Ovary (tissue), 7 donors: ENCODE measurements at regions not wholly inside any gene's neighbourhood (a gene's known extent, or its start where the extent isn't known, plus 50 kb on each side); places are given as distances from the start of the nearest gene placed in this dataset.

Experiments
- DNase-seq, 5 donors: peaks; one replicate each; pipeline ENCODE4 v3.0.0-alpha.2; 2019 to 2020
- H3K27ac ChIP-seq, 2 donors: fragments of 200-600 bp; one replicate each; pipeline versions ENCODE4 v1.5.1 to v1.8.0; 2019 to 2022
- H3K27me3 ChIP-seq: fragments of 200-600 bp; one replicate; pipeline ENCODE4 v1.8.0; 2022
- H3K36me3 ChIP-seq: fragments of 200-600 bp; sonication (generic); one replicate; pipeline ENCODE4 v1.5.1; 2019
- H3K4me1 ChIP-seq: one replicate; pipeline ENCODE4 v1.8.1; 2013; ENCODE audit warnings: mild to moderate bottlenecking, moderate library complexity; ENCODE audit not compliant: insufficient read depth
- H3K4me3 ChIP-seq: fragments of 200-600 bp; sonication (generic); one replicate; pipeline ENCODE4 v1.5.1; 2017
- H3K9me3 ChIP-seq, 2 donors: fragments of 200-600 bp in 1 of 2; sonication (generic) in 1 of 2; one replicate each; pipeline versions ENCODE4 v1.5.1 to v1.8.1; 2013 to 2019; ENCODE audit warnings: mild to moderate bottlenecking in 1 of 2, moderate library complexity in 1 of 2
- EP300 ChIP-seq: sonication (generic); formaldehyde crosslinking; IDR thresholded peaks from one replicate; pipeline ENCODE4 v1.6.1; 2017; ENCODE audit warnings: antibody characterized with exemption
- POLR2A ChIP-seq: fragments of 450-650 bp; IDR thresholded peaks from one replicate; pipeline ENCODE4 v1.6.1; 2017; ENCODE audit warnings: antibody characterized with exemption, mild to moderate bottlenecking, moderate library complexity
- WGBS, 3 donors: extraction: QIAGEN DNeasy Blood & Tissue Kit in 1 of 3; methylation state at CpG; one replicate each; pipeline versions ENCODE4 v1.1.5 to v1.1.7; 2013 to 2017; 5-methylcytosine and 5-hydroxymethylcytosine counted together
- intact Hi-C, 4 donors: fragments of 100-400 bp; cut with DNase I; formaldehyde crosslinking; loops; one replicate each; pipeline versions ENCODE4 v1.11.0 to v1.15.1; 2022 to 2023
- TF ChIP-seq, protein P1 (sequence below), 3 donors: fragments of 450-650 bp in 2 of 3; fragments of 200-600 bp in 1 of 3; IDR thresholded peaks; one replicate each; pipeline versions ENCODE4 v1.5.1 to v1.8.0; 2016 to 2022; ENCODE audit warnings: antibody characterized with exemption in 3 of 3, mild to moderate bottlenecking in 1 of 3
- donor health status: DM: no; HTN: no; CAD: no; lungs with moderate emphysema.
- donor health status: DM: no; HTN: no; CAD: no.
- donor health status: Bipolar disorder and iron deficiency.
- donor health status: DM: no; HTN: no; CAD: no.
- donor health status: DM: yes; HTN: yes; CAD: no.

DNA sequence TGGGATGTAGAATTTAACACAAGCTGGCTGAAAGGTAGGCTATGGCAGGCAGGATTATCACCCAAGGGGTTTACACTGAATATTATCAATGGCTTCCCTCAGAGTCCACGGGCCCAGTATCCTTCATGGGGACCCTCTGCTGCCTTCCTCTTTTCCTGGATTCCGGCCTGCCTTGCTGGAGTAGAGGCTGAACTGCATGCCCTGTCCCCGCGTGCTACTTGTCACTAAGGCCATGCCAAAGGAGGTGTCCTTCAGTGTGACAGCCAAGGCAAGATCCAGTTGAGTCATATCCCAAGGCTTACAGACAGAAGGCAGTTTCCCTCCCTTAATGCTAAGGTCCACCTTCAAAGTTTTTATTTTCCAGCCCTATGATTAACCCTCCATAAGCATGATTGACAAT is 156.3 kb downstream of the CYP26B1 start:
- no peak overlapping the region for H3K4me3 ChIP-seq
- WGBS, 3 donors, result 89 to 94% (median 92%) methylated on average over 4 of the region's 4 CpGs
- H3K36me3 ChIP-seq, result no peaks in the 10 kb centered on the region
- no peak overlapping the region for H3K27ac ChIP-seq
- DNase-seq, result no peak
- intact Hi-C loops, result no loop called here
- H3K27me3 ChIP-seq, result no peaks in the 10 kb centered on the region
- H3K4me1 ChIP-seq, result no peaks in the 10 kb centered on the region
- TF ChIP-seq POLR2A (no peak), EP300 (no peak)
- TF ChIP-seq, protein P1, sequence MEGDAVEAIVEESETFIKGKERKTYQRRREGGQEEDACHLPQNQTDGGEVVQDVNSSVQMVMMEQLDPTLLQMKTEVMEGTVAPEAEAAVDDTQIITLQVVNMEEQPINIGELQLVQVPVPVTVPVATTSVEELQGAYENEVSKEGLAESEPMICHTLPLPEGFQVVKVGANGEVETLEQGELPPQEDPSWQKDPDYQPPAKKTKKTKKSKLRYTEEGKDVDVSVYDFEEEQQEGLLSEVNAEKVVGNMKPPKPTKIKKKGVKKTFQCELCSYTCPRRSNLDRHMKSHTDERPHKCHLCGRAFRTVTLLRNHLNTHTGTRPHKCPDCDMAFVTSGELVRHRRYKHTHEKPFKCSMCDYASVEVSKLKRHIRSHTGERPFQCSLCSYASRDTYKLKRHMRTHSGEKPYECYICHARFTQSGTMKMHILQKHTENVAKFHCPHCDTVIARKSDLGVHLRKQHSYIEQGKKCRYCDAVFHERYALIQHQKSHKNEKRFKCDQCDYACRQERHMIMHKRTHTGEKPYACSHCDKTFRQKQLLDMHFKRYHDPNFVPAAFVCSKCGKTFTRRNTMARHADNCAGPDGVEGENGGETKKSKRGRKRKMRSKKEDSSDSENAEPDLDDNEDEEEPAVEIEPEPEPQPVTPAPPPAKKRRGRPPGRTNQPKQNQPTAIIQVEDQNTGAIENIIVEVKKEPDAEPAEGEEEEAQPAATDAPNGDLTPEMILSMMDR (IDR thresholded peaks at IDR 0.05), result no peak
- H3K9me3 ChIP-seq, result no peaks in the 10 kb centered on the region

DNA sequence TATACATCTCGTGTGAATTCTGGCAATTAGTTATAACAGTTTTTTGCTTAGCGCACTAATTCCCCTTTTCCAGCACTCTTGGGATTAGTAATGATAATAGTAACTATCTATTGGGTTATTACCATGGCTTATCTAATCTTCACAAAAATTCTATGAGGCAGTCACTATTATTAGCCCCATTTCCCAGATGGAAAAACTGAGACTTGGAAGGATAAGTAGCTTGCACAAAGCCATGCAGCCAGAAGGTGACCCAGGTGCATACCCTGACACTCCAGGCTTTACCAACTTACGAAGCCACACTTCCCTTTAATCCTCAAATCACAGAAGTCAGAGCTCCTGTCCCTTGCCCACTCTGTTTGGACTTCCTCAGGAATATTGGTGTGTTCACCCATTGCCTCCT is 156.8 kb downstream of the CYP26B1 start:
- H3K27ac ChIP-seq, result no peak overlapping the region
- DNase-seq, result no peak
- no peaks in the 10 kb centered on the region for H3K36me3 ChIP-seq
- no peaks in the 10 kb centered on the region for H3K9me3 ChIP-seq
- WGBS, 3 donors, result 88 to 92% (median 90%) methylated on average over 3 of the region's 3 CpGs
- intact Hi-C loops, result no loop called here
- no peaks in the 10 kb centered on the region for H3K27me3 ChIP-seq
- no peaks in the 10 kb centered on the region for H3K4me1 ChIP-seq
- H3K4me3 ChIP-seq, result no peak overlapping the region
- no peak for TF ChIP-seq EP300
- no peak for TF ChIP-seq POLR2A
- TF ChIP-seq, protein P1 (IDR thresholded peaks at IDR 0.05), result no peak

DNA sequence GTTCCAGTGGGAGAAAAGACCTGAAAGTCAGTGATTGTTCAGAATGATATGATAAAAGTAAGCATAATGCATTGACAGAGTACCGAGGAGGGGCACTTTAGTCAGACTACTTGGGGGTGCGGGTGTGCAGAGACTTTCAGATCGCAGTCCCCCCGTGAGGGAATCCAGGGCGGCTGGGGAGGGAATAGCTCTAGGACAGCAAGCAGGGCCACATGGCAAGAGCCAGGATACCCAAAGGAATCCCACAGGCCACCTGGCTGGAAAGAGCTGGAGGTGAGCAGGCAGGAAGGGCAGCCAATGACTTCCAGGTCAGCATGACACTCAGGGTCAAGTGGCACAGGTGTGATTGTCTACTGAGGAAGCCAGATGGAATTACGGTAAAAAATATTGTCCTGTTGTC is 157.5 kb downstream of the CYP26B1 start:
- Histone ChIP-seq H3K4me3 (no peak overlapping the region), H3K27me3 (no peaks in the 10 kb centered on the region), H3K4me1 (no peaks in the 10 kb centered on the region), H3K27ac (no peak overlapping the region), H3K9me3 (no peaks in the 10 kb centered on the region), H3K36me3 (no peaks in the 10 kb centered on the region)
- TF ChIP-seq EP300 (no peak), POLR2A (no peak)
- TF ChIP-seq, protein P1 (IDR thresholded peaks at IDR 0.05), result no peak
- 92 to 94% (median 92%) methylated on average over 6 of the region's 6 CpGs for WGBS, 3 donors
- intact Hi-C loops, result no loop called here
- DNase-seq, result no peak

DNA sequence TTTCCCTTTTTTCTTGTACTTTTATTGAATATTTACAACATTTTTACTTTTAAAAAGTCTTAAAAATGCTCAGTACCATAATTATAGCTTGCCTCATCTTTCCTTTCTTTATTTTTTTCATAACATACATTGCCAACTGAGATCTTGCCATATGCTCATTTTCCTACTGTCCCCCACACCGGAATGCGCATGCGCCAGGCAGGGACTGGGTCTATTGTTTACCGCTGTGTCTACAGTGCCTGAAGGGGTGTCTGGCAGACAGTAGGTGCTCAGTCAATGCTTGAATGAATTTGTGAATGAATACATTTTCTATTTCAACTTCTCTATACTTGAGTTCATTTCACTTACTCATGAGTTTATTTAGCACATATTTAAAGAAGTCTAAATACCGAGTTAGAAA is 158.0 kb downstream of the CYP26B1 start:
- H3K27ac ChIP-seq, result no peak overlapping the region
- no peak overlapping the region for H3K4me3 ChIP-seq
- intact Hi-C loops, result no loop called here
- H3K4me1 ChIP-seq, result no peaks in the 10 kb centered on the region
- no peaks in the 10 kb centered on the region for H3K9me3 ChIP-seq
- no peak for DNase-seq
- TF ChIP-seq POLR2A (no peak), EP300 (no peak)
- TF ChIP-seq, protein P1 (IDR thresholded peaks at IDR 0.05), result no peak
- no peaks in the 10 kb centered on the region for H3K36me3 ChIP-seq
- H3K27me3 ChIP-seq, result no peaks in the 10 kb centered on the region
- WGBS, 3 donors, result 94 to 96% (median 95%) methylated on average over 5 of the region's 5 CpGs

DNA sequence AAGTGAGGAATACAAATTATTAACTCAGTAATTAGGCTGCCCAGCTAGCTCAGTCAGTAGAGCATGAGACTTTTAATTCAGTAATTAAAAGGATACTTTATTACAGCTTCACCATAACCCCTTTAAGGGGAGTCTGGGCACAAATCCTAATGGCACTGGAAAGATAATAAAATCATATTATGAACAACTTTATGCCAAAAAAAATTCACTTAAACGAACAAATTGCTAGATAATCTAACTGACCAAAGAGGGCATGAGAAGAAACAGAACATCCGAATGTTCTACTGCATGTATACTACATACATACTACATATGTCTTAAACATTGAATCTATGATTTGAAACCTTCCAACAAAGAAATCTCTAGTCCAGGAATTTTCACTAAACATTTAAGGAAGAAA is 159.5 kb downstream of the CYP26B1 start:
- Histone ChIP-seq H3K4me1 (no peaks in the 10 kb centered on the region), H3K27ac (no peak overlapping the region), H3K4me3 (no peak overlapping the region), H3K27me3 (no peaks in the 10 kb centered on the region), H3K9me3 (no peaks in the 10 kb centered on the region), H3K36me3 (no peaks in the 10 kb centered on the region)
- WGBS, 3 donors, result 42 to 51% (median 49%) methylated on average over 2 of the region's 2 CpGs
- intact Hi-C loops, result no loop called here
- no peak for DNase-seq
- TF ChIP-seq POLR2A, result no peak
- TF ChIP-seq EP300, result no peak
- TF ChIP-seq, protein P1 (IDR thresholded peaks at IDR 0.05), result no peak
